Prostate gland (tissue), 2 donors: ENCODE measurements at regions not wholly inside any gene's neighbourhood (a gene's known extent, or its start where the extent isn't known, plus 50 kb on each side); places are given as distances from the start of the nearest gene placed in this dataset.

ENCODE experiments used
- CTCF ChIP-seq, 4 experiments: fragments of 200-600 bp in 2 of 4; fragments of 450-650 bp in 2 of 4; sonication (generic) in 2 of 4; IDR thresholded peaks; 1 replicate in 3 of 4; 2 replicates in 1 of 4; pipeline ENCODE4 v1.5.1; 2016 to 2019; ENCODE audit warnings: antibody characterized with exemption in 4 of 4, mild to moderate bottlenecking in 2 of 4, moderate library complexity in 2 of 4
- POLR2A ChIP-seq: fragments of 450-650 bp; IDR thresholded peaks from one replicate; pipeline ENCODE4 v1.6.1; 2016; ENCODE audit warnings: antibody characterized with exemption, mild to moderate bottlenecking
- POLR2AphosphoS5 ChIP-seq: sonication (generic); formaldehyde crosslinking; IDR thresholded peaks from one replicate; pipeline ENCODE4 v1.6.1; 2017; ENCODE audit warnings: antibody characterized with exemption

GRCh38 chrX:120741452-120741851 lies 111.6 kb upstream of the C1GALT1C1 start:
- no peak for TF ChIP-seq CTCF (IDR thresholded peaks at IDR 0.05)
- TF ChIP-seq POLR2AphosphoS5, result no peak
- no peak for TF ChIP-seq POLR2A
